GM21717 (cell line): ENCODE measurements at regions not wholly inside any gene's neighbourhood (a gene's known extent, or its start where the extent isn't known, plus 50 kb on each side); places are given as distances from the start of the nearest gene placed in this dataset.
"Not testable (repeated sequence)": the region's sequence is repeated elsewhere in the genome, so short reads cannot be mapped to it uniquely, and the experiment has no call there.

Source experiments
- ATAC-seq: cut with Tn5 transposase; IDR thresholded peaks from one replicate; pipeline ENCODE4 v1.9.1; 2021; ENCODE audit warnings: mild to moderate bottlenecking, moderate library complexity; ENCODE audit not compliant: unreplicated experiment

DNA sequence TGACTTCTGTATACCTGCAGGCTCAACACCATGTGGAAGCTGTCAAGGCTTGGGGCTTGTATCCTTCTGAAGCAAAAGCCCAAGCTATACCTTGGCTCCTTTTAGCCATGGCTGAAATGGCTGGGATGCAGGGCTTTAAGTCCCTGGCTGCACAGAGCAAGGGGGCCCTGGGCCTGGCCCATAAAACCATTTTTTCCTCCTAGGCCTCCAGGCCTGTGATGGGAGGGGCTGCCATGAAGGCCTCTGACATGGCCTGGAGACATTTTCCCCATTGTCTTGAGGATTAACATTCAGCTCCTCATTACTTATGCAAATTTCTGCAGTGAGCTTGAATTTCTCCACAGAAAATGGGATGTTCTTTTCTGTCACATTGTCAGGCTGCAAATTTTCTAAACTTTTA, 878.0 kb upstream of the SOX11 start:
- not testable (repeated sequence) for ATAC-seq

DNA sequence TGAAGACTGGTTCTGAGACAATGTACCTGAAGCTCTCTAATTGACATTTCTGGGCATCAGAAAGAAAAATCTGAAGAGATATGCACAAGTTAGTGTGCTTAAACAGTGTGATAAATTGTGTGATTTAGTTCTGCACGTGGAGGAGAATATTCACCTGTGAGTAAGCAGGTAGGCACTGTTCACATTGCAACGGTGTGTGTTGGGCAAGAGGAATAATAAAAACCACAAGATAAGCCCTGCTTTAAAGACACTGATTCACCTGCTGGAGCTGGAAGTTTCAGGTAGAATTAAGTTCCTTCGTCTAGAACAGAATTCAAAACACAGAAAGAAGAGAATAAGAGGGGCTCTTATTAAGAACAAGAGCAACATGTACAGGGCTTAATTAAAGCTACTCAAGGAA, 864.3 kb upstream of the SOX11 start:
- no peak for ATAC-seq

DNA sequence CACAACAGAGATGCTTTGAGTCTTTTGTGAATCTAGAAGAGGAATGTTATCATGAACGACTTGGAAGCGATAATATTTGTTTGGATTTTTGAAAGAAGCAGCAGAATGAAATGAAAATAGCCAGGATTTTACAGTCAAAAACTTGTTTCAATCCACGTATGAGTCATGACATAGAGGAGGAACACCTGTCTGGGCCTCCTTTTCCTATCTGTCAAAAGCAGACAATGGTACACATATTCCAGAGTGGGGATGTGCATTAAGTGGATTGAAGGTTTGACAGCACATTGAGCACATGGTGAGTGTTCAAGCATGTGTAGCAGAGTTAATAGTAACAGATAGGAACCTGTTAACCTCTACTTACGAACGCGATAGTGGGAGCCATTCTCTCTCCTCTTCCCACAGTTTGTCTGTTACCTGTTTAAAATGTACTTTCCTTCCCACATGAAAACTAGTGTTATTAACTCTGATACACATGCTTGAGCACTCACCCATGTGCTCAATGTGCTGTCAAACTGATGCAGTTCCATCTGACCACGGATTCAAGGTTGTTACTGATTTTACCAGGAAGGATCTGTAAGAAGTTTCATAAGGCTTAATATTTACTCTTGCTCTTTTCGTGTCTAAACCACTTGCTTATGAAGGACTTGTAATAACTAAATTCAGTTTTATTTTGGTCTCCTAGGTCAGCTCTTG, 863.4 kb upstream of the SOX11 start:
- no peak for ATAC-seq

DNA sequence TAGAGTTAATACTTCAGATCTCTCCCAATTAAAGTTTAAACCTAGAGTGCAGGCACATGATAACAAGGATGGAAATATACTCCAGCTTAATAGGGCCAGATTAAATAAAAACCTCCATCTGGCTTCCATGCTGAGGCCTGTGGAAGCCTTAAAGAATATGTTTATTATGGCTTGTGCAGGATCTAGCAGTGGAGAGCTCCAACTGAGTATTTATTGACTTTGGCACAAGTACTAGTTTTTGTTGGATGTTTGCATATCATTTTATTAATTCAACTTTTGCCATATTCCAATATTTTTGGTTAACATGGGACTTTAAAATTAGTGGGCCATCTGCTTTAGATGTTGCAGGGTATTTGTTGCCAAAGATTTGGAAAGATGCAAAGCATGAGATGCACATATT, 860.4 kb upstream of the SOX11 start:
- ATAC-seq = no peak

DNA sequence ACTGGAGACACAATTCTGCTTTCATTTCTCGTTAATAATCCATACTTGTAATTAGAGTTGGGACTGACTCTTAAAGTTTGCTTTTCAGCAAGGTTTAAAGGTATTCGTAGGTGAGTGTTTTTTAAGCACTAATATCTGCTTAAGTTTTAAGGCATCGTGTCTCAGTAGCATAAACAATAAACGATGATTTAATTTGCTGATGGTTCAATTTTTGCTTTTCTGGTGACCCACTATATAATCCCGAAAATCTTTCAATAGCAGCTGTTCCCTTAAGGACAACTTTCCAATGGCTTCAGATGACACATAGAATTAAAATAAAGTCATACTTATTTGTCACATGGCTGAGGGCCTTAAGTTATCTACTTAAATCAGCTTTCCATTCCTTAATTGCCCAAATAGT, 859.5 kb upstream of the SOX11 start:
- no peak for ATAC-seq

DNA sequence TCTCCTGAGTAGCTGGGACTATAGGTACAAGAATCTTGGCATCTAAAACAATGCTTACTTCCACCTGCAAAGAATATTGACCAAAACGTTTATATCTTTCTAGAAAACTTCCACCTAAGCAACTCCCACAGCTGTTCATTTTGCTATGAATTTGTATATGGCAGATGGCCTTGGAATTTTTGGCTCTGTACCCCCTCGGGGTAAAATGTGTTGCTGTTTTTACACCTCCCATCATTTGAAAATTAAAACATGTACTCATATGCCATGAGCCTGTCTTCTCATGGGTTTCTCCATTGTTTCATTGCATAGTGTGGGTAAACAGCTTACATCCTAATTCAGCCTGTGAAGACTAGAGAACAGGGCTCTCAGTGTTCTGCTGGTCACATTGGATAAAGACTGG, 853.6 kb upstream of the SOX11 start:
- ATAC-seq = no peak

DNA sequence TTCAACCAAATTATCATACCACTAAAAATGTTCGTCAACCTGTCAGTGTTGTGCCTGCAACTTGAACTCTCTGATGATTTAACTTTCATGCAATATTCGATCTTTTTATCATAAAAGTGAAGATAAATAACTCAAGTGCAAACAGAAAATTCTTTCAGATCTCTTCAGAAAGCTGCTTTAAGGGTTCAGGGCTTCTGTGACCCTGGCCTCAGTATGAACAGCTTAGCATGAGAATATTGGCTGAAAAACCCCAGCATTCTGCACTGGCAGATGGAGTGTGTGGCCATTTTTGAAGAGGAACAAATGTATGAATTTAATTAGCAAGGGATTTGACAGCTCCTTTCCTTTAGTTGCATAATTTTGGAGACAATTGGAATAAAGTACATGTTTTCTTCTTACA, 851.4 kb upstream of the SOX11 start:
- ATAC-seq = no peak

DNA sequence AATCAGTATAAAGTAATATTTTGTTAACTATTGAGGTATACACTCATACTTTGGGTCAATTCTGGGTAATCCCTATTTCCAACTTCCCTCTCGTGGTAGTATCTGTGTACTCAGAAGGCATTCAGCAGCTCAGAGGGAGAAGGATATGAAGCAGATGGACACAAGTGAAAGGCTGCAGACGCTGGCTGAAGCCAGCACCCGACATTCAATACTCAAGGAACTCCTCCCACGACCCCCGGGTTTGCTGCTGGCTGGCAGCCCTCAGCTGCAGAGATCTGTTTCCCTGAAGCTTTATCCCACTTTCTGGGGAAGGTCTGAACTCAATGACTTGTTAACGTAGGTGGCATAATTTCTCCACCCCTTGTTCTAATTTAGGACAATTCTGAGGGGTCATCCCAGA, 847.3 kb upstream of the SOX11 start:
- ATAC-seq = no peak

DNA sequence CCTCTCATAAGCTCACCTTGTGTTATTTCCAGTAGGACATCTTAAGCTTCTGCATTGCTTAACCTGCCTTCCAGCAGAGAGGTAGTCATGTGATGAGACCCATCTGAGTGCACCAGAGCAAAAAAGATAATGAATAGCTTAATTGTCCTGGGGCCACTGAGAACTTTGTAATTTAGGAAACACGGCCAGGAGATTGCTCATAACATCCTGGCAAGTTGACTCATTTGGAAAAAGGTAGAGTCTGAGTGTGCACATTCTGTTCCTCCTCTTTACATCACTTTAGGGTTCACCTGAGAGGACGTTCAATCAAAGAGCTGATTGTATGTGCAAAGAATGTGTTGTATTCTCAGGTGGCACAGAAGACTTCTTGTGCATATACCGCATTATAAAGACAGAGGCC, 830.2 kb upstream of the SOX11 start:
- no peak for ATAC-seq

DNA sequence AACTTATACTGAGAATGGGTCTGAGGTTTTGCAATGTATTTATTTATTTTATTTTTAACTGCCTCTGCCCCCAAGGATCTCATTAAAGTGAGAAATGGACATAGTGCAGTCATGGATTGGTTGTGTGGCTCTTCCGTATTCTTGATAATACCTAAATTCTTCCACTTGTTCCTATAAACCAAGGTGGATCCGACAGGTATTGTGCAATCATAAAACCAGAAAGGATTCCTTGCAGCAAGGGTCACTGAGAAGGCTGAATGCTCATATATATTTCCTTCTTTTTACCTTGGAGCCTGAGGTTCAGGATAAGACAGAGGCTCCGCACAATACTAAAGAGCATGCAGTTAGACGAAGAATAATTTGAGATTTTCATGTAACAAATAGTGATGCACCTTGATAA, 826.0 kb upstream of the SOX11 start:
- no peak for ATAC-seq

DNA sequence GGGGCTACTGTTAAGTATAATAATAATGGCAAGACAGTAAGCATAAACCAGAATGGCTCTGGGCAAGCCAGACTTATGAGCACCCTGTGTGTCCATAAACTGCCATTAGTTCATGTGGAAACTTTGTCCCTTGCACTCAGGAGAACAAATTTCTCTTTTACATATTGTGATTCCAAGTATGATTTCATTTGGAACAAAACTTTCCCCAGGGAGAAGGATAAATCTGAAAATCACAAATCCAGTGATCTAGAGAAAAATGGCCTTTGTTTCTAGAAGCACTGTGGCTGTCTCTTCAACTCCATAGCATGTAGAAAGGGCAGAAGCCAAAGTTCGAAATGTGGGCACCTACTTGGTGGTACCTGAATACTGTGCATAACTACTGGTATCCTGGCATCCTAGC, 823.7 kb upstream of the SOX11 start:
- no peak for ATAC-seq

DNA sequence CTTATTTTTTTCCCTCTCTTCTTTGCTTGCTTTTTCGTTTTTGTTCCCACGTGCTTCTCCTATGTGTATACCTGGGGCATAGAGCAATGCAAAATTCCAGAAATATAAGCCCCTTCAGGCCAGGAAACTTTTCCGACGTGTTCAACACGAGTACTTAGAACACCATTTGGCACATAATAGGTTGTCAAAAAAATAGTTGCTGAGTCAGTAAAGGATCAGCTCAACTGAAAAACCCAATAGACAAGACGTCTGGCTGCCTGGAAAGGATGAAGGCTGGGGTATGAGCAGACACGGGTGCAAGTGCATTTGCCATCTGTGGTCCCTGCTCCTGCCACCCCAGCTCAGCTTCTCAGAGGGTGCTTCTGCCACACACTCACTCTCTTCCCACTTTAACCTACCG, 823.0 kb upstream of the SOX11 start:
- ATAC-seq = no peak

DNA sequence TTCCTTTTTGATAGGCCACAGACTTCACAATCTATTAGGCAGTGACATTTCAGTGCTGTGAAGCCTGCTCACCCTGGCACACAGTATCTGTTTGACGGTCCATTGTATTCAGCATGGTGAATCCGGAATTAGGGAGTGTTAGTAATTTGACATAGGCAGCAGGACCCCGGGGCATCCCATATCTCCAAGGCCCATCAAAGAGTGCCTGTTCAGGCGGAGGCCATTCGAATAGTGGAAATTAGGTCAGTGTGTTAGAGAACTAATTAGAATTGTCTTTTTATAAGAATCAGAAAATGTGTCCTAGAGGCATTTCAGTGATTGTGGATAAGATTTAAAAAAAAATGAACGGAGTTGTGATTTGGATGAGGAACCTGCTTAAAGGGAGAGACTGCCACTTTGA, 818.8 kb upstream of the SOX11 start:
- ATAC-seq = no peak

DNA sequence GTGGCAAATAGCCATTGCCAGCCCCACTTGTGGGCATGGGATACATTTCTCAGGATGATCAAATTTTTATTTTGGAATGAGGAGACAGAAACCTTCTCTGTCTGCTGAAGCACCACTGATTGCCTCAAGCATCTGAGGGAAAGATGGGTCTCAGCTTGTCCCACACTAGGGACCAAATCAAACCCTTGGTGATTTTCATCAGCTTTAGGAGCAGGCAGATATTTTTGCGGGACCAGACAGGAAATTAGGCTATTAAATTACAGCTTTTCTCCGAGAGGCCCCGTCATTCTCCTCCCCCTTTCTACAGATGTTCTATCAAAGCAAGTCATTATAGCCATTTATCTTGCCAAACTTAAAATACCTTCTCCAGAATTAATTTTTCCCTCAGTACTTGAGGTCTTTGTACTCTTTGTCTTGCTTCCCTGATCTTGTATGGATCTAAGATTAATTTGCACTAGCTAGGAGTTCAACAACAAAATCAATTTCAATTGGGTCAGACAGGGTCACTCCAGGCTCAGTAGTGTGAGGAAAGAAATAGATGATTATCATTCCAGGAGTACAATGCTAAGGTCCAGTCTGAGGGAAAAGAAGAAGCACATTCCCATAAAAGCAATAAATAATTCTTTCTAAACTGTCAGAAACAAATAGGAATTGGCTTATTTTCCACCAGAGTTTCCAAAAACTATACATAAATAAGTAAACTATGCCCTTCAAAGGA, 818.1 kb upstream of the SOX11 start:
- no peak for ATAC-seq

DNA sequence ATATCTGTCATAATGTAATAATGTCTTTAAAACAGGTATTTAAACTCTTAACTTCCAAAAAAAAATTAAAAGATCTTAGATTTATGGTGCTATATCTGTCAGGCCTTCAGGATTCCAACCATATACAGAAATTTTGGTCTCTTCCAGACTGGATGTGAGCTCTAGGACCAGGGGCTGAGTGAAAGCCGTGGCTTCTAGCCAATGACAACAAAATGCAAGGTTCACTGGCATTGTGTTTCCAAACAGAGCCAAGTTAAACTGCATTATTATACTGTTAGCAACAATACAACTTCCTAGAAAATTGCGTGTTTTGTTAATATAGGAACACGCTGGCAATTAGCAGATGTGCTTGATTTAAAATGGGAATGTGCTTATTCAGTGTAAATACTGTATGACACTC, 809.8 kb upstream of the SOX11 start:
- ATAC-seq = no peak

DNA sequence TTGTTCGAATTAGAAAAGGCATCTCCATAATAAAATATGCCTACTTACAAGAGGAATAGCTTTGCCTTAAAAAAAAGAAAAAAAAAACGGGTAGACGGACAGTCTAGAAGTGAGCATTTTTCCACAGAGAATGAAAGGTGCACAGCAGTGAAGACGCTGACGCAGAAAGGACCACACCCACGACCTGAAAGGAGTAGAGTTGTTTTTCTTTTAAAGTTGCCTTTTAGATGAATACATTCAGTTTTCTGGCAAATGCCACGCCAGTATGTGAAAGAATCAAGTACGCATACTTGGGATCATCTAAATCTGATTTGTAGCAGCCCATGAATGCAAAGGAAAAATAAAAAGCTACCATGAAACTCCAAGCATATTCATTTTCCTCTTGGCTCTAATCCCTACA, 809.2 kb upstream of the SOX11 start:
- ATAC-seq = no peak

DNA sequence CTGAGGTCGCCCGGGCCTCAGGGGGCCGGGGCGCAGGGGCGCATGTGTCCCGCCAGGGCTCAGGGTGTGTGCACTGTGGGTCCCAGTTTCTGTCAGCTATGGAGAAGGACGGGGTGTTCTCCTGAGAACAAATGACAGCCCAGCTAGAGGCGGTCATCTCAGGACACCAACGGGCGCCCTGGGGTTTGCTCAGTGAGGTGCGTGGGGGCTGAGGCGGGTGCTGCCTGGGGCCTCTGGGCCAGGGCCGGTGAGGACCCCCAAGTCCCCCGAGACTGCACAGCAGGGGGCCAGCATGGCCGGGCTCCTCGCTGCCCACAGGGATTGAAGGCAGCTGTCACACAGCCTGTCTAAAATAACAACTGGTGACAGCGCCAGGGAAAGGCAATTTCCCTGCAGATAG, 808.8 kb upstream of the SOX11 start:
- ATAC-seq = no peak

DNA sequence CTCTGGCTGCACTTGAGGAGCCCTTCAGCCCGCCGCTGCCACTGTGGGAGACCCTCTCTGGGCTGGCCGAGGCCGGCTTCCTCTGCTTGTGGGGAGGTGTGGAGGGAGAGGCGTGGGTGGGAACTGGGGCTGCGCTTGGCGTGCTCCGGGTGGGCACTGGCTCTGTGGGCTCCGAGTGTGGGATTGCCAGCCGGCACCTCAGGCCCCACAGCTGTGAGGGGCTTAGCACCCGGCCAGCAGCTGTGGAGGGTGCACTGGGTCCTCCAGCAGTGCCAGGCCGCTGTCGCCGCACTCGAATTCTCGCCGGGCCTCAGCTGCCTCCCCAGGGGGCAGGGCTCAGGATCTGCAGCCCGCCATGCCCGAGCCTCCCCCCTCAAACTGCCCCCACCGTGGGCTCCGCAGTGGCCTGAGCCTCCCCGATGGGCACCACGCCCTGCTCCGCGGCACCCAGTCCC, 808.0 kb upstream of the SOX11 start:
- no peak for ATAC-seq

DNA sequence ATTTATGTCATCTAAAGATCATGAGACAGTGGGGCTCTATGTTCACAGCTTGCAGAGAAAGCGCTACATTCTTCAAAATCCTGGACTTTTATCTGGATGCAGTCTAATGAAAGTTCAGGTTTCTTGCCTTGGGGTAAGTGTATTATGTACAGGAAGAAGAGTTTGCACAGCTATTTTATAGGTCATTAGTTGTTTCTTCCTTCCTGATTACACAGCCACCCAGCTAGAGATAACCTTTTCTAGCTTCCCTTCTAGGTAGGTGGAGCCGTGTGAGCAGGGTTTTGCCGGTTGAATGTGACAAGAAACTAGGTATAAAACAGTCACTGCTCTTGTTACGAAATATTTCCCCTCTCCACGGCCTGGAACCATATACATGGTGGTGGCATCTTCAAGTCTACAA, 800.8 kb upstream of the SOX11 start:
- ATAC-seq = no peak

DNA sequence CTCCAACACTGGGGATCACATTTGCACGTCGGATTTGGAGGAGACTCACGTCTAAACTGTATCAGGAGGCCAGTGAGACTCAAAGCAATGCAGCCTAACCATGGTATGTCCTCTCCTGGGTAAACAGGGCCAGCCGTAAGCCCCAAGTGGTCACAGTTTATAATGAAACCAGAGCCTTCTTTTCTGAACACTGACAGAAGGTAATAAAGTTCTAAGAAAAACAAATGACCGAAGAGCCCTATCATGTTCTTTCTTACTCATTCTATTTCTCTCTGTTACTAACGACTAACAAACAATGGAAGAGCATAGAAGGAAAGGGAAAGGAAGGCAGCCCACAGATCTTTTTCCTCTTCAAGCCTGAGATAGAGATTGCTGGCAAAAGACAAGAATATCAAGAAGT, 796.8 kb upstream of the SOX11 start:
- ATAC-seq = no peak

DNA sequence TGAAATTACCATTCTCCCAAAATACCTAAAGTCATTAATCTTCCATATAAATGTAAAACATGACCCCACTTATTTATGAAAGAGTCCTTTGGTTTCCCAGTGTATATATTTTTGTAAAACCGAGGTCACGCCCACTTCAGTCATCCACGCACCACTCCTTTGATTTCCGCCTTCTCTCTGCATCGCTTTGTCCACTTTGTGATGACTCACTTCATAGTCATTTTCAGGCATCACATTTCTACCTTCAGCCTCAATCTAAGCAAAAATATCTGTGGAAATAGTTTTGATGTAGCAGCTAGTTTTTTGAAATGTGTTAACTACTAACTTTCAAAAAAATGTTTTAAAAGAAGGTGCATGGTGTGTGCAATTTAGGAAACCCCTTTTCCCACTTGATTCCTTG, 793.5 kb upstream of the SOX11 start:
- no peak for ATAC-seq

DNA sequence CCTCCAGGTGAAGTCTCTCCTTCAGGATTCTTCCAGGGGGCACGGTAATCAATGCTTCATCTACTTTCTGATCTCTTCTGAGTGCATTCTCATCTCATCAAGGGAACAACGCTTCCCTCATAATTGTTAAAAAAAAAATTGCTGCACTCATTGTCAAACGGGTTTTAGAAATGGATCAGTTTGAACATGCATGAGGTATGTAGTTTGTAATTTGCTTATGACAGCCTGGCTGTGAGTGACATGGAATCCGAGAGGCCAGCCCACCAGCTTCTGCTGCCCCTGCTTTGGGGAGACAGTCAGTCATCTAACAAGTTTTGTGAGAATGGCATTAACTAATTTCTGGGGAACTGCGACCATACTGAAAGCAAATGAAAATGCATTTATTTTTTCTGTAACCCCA, 791.9 kb upstream of the SOX11 start:
- no peak for ATAC-seq
